ENCODE measurements at regions not wholly inside any gene's neighbourhood (a gene's known extent, or its start where the extent isn't known, plus 50 kb on each side); places are given as distances from the start of the nearest gene placed in this dataset.

- no peak overlapping the region for H3K27ac ChIP-seq (ENCODE audit: low read length in 2 of 2)
- Mint-ChIP-seq H3K9me3 (ENCODE audit: insufficient read depth) (peaks cover 10% of the 10 kb centered on the region), H3K27ac (no peak overlapping the region), H3K4me3 (no peak overlapping the region), H3K4me1 (no peaks in the 10 kb centered on the region), H3K27me3 (no peaks in the 10 kb centered on the region)
- ChIA-PET CTCF (no interaction called here), POLR2A (no interaction called here)
- TF ChIP-seq EZH2 (IDR thresholded peaks at IDR 0.05; ENCODE audit: borderline replicate concordance, insufficient read depth, low read depth, low read length, poor library complexity, severe bottlenecking), result no peak
- no peak for TF ChIP-seq CTCF (IDR thresholded peaks at IDR 0.05)
- H4K20me1 ChIP-seq (ENCODE audit: control insufficient read depth, insufficient read depth, low read length, poor library complexity, severe bottlenecking), result no peaks in the 10 kb centered on the region
- no peaks in the 10 kb centered on the region for H3K4me1 ChIP-seq (ENCODE audit: control insufficient read depth in 2 of 2, insufficient read depth in 2 of 2, low read length in 2 of 2)
- no peak overlapping the region for H2AFZ ChIP-seq (ENCODE audit: insufficient read depth, low read depth, low read length, poor library complexity, severe bottlenecking)
- DNase-seq (no peak), ATAC-seq (ENCODE audit: low read depth) (no peak)
- intact Hi-C loops (cut with micrococcal nuclease), result no loop called here
- no peaks in the 10 kb centered on the region for H3K27me3 ChIP-seq (replicated peaks in 1 of 4; ENCODE audit: control extremely low read depth in 1 of 4, control insufficient read depth in 3 of 4, insufficient read depth in 4 of 4, low read length in 3 of 4)
- no peak overlapping the region for H3K9ac ChIP-seq (ENCODE audit: low read length)
- H3K4me3 ChIP-seq (ENCODE audit: control extremely low read depth in 1 of 5, extremely low read depth in 1 of 5, insufficient read depth in 1 of 5, low read depth in 2 of 5, low read length in 4 of 5), result no peak overlapping the region
- no peak overlapping the region for H3K4me2 ChIP-seq (replicated peaks; ENCODE audit: low read depth, low read length, poor library complexity, severe bottlenecking)
- no peaks in the 10 kb centered on the region for H3K9me3 ChIP-seq (ENCODE audit: control extremely low read depth in 1 of 3, control insufficient read depth in 2 of 3, insufficient read depth in 1 of 3, low read length in 2 of 3)
- no peaks in the 10 kb centered on the region for H3K79me2 ChIP-seq (ENCODE audit: control insufficient read depth, insufficient read depth, low read length)
- H3K36me3 ChIP-seq (replicated peaks in 1 of 2; ENCODE audit: control extremely low read depth in 1 of 2, control insufficient read depth in 1 of 2, extremely low read depth in 1 of 2, insufficient read depth in 2 of 2, low read length in 1 of 2), result no peaks in the 10 kb centered on the region
These were observed 91.9 kb upstream of the PTPRD start for GRCh38 chr9:10704720-10705119.

- Mint-ChIP-seq H3K4me1 (no peaks in the 10 kb centered on the region), H3K27ac (no peak overlapping the region), H3K4me3 (no peak overlapping the region), H3K27me3 (no peaks in the 10 kb centered on the region), H3K9me3 (ENCODE audit: insufficient read depth) (peaks cover 10% of the 10 kb centered on the region)
- Histone ChIP-seq H3K9ac (ENCODE audit: low read length) (no peak overlapping the region), H3K79me2 (ENCODE audit: control insufficient read depth, insufficient read depth, low read length) (no peaks in the 10 kb centered on the region), H2AFZ (ENCODE audit: insufficient read depth, low read depth, low read length, poor library complexity, severe bottlenecking) (no peak overlapping the region), H3K27me3 (replicated peaks in 1 of 4; ENCODE audit: control extremely low read depth in 1 of 4, control insufficient read depth in 3 of 4, insufficient read depth in 4 of 4, low read length in 3 of 4) (no peaks in the 10 kb centered on the region), H3K27ac (ENCODE audit: low read length in 2 of 2) (no peak overlapping the region), H3K4me2 (replicated peaks; ENCODE audit: low read depth, low read length, poor library complexity, severe bottlenecking) (no peak overlapping the region), H3K4me3 (ENCODE audit: control extremely low read depth in 1 of 5, extremely low read depth in 1 of 5, insufficient read depth in 1 of 5, low read depth in 2 of 5, low read length in 4 of 5) (no peak overlapping the region), H3K4me1 (ENCODE audit: control insufficient read depth in 2 of 2, insufficient read depth in 2 of 2, low read length in 2 of 2) (no peaks in the 10 kb centered on the region), H3K36me3 (replicated peaks in 1 of 2; ENCODE audit: control extremely low read depth in 1 of 2, control insufficient read depth in 1 of 2, extremely low read depth in 1 of 2, insufficient read depth in 2 of 2, low read length in 1 of 2) (no peaks in the 10 kb centered on the region), H3K9me3 (ENCODE audit: control extremely low read depth in 1 of 3, control insufficient read depth in 2 of 3, insufficient read depth in 1 of 3, low read length in 2 of 3) (no peaks in the 10 kb centered on the region), H4K20me1 (ENCODE audit: control insufficient read depth, insufficient read depth, low read length, poor library complexity, severe bottlenecking) (no peaks in the 10 kb centered on the region)
- intact Hi-C loops (cut with micrococcal nuclease), result no loop called here
- ChIA-PET POLR2A (no interaction called here), CTCF (no interaction called here)
- ATAC-seq (ENCODE audit: low read depth) (no peak), DNase-seq (no peak)
- WGBS (ENCODE audit: insufficient coverage), result no CpG with 5 or more reads among the region's 1 CpG
- TF ChIP-seq CTCF (IDR thresholded peaks at IDR 0.05) (no peak), EZH2 (IDR thresholded peaks at IDR 0.05; ENCODE audit: borderline replicate concordance, insufficient read depth, low read depth, low read length, poor library complexity, severe bottlenecking) (no peak)
These were observed 92.6 kb upstream of the PTPRD start for GRCh38 chr9:10705383-10705782.

All from B cell (primary cell).